ENCODE measurements at regions not wholly inside any gene's neighbourhood (a gene's known extent, or its start where the extent isn't known, plus 50 kb on each side); places are given as distances from the start of the nearest gene placed in this dataset.

- no peak for TF ChIP-seq CTCF (IDR thresholded peaks at IDR 0.05; ENCODE audit: low read depth, low read length)
- TF ChIP-seq MAX (IDR thresholded peaks at IDR 0.05; ENCODE audit: low read depth, low read length), result no peak
- no peak for TF ChIP-seq POLR2A (IDR thresholded peaks at IDR 0.05; ENCODE audit: extremely low read depth, insufficient read length)
- TF ChIP-seq MYC (IDR thresholded peaks at IDR 0.05; ENCODE audit: low read depth, low read length), result no peak
Observed at GRCh38 chr3:95237783-95238182, 1174.9 kb downstream of the NSUN3 start.
